ENCODE measurements at regions not wholly inside any gene's neighbourhood (a gene's known extent, or its start where the extent isn't known, plus 50 kb on each side); places are given as distances from the start of the nearest gene placed in this dataset.

DNA sequence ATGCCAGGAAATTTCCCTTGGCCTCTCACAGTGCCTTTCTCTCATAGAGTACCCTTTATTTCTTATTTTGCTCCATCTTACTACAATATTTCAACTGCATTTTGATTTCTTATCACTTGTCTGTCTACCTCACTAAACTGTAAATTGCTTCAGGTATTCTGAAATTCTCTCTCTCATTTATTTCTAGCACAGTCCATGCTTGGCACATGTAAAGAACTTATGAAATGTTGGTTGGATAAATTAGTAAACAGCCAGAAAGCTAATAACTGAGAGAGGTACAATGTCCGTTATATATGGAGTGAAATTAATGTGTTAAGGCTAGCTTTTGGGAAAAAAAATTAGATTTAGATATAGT lies 138.3 kb upstream of the RFC3 start:
- no peak for TF ChIP-seq POLR2A (IDR thresholded peaks at IDR 0.05; ENCODE audit: low read length)
- no peak for TF ChIP-seq GATA1 (IDR thresholded peaks at IDR 0.05; ENCODE audit: low read depth, low read length)
